ENCODE measurements at regions not wholly inside any gene's neighbourhood (a gene's known extent, or its start where the extent isn't known, plus 50 kb on each side); places are given as distances from the start of the nearest gene placed in this dataset.

- Histone ChIP-seq H3K4me3 (ENCODE audit: low read length) (no peak overlapping the region), H3K9ac (ENCODE audit: extremely low read depth, low read length, poor library complexity, severe bottlenecking) (no peak overlapping the region), H3K27me3 (ENCODE audit: control insufficient read depth, insufficient read depth, low read length, poor library complexity, severe bottlenecking) (no peaks in the 10 kb centered on the region), H3K27ac (ENCODE audit: low read depth, low read length) (no peak overlapping the region), H3K36me3 (ENCODE audit: control insufficient read depth, insufficient read depth, low read length) (no peaks in the 10 kb centered on the region), H3K4me1 (ENCODE audit: control insufficient read depth, insufficient read depth, low read length) (no peaks in the 10 kb centered on the region), H3K9me3 (ENCODE audit: control insufficient read depth, low read length) (no peaks in the 10 kb centered on the region)
- Mint-ChIP-seq H3K4me1 (no peaks in the 10 kb centered on the region), H3K9me3 (no peaks in the 10 kb centered on the region), H3K27me3 (ENCODE audit: insufficient read depth) (no peaks in the 10 kb centered on the region), H3K4me3 (no peak overlapping the region), H3K27ac (no peak overlapping the region), H3K36me3 (ENCODE audit: low read depth) (no peaks in the 10 kb centered on the region)
- WGBS, 2 experiments (ENCODE audit: insufficient coverage in 1 of 2, insufficient read length in 1 of 2), result 80% methylated on average over 1 of the region's 2 CpGs; no CpG with 5 or more reads in 1 of the 2 experiments
- TF ChIP-seq, protein P1, sequence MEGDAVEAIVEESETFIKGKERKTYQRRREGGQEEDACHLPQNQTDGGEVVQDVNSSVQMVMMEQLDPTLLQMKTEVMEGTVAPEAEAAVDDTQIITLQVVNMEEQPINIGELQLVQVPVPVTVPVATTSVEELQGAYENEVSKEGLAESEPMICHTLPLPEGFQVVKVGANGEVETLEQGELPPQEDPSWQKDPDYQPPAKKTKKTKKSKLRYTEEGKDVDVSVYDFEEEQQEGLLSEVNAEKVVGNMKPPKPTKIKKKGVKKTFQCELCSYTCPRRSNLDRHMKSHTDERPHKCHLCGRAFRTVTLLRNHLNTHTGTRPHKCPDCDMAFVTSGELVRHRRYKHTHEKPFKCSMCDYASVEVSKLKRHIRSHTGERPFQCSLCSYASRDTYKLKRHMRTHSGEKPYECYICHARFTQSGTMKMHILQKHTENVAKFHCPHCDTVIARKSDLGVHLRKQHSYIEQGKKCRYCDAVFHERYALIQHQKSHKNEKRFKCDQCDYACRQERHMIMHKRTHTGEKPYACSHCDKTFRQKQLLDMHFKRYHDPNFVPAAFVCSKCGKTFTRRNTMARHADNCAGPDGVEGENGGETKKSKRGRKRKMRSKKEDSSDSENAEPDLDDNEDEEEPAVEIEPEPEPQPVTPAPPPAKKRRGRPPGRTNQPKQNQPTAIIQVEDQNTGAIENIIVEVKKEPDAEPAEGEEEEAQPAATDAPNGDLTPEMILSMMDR (conservative IDR thresholded peaks at IDR 0.05), result no peak
- no peak for DNase-seq
These were observed 132.7 kb upstream of the MDFIC start for GRCh38 chr7:114789161-114789560.

DNA sequence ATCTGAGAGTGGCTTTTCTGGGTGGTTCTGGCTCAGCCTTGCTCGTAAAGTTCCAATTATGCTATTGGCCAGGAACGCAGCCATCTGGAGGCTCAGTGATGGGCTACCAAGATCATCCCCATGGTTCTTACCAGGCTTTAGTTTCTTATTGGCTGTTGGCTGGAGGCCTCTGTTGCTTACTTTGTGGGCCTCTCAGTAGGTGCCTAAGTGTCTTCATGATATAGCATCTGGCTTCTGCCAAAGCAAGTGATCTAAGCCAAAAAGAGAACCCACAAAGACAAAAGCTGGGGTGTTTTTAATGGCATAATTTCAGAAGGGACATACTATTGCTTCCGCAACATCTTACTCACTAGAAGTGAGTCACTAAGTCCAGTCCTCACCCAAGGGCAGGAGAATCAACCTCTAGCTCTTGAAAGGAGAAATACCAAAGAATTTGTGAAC lies 132.0 kb upstream of the MDFIC start:
- no peaks in the 10 kb centered on the region for H3K9me3 Mint-ChIP-seq
- no peak overlapping the region for H3K27ac ChIP-seq (ENCODE audit: low read depth, low read length)
- no peaks in the 10 kb centered on the region for H3K4me1 Mint-ChIP-seq
- H3K4me3 Mint-ChIP-seq, result no peak overlapping the region
- H3K4me3 ChIP-seq (ENCODE audit: low read length), result no peak overlapping the region
- no peaks in the 10 kb centered on the region for H3K27me3 ChIP-seq (ENCODE audit: control insufficient read depth, insufficient read depth, low read length, poor library complexity, severe bottlenecking)
- no peak for DNase-seq
- no peaks in the 10 kb centered on the region for H3K36me3 Mint-ChIP-seq (ENCODE audit: low read depth)
- no peaks in the 10 kb centered on the region for H3K36me3 ChIP-seq (ENCODE audit: control insufficient read depth, insufficient read depth, low read length)
- H3K27me3 Mint-ChIP-seq (ENCODE audit: insufficient read depth), result no peaks in the 10 kb centered on the region
- no peaks in the 10 kb centered on the region for H3K9me3 ChIP-seq (ENCODE audit: control insufficient read depth, low read length)
- H3K4me1 ChIP-seq (ENCODE audit: control insufficient read depth, insufficient read depth, low read length), result no peaks in the 10 kb centered on the region
- TF ChIP-seq, protein P1 (conservative IDR thresholded peaks at IDR 0.05), result no peak
- no peak overlapping the region for H3K9ac ChIP-seq (ENCODE audit: extremely low read depth, low read length, poor library complexity, severe bottlenecking)
- H3K27ac Mint-ChIP-seq, result no peak overlapping the region
- WGBS, 2 experiments (ENCODE audit: insufficient coverage in 1 of 2, insufficient read length in 1 of 2), result 63 to 67% methylated on average over 3 of the region's 3 CpGs

DNA sequence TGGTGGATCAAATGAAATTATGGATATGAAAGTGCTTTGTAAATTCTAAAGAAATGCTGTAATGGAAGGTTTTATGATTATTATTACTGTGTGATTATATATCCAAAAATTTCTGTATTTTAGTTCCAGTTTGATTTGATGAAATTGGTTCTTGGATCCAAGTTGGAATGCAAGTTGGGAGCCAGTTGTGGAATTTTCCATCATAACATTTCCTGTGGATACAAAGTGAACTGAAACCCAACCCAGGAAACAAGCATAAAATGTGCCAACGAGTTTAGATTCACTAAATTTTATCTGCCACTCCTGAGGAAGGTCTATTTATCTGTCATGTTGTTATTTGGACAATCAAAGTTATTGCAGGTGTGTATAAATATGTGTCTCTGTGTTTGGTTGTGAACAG lies 131.4 kb upstream of the MDFIC start:
- no peak for DNase-seq
- no peaks in the 10 kb centered on the region for H3K9me3 Mint-ChIP-seq
- H3K27me3 Mint-ChIP-seq (ENCODE audit: insufficient read depth), result no peaks in the 10 kb centered on the region
- Histone ChIP-seq H3K4me3 (ENCODE audit: low read length) (no peak overlapping the region), H3K4me1 (ENCODE audit: control insufficient read depth, insufficient read depth, low read length) (no peaks in the 10 kb centered on the region), H3K27ac (ENCODE audit: low read depth, low read length) (no peak overlapping the region), H3K27me3 (ENCODE audit: control insufficient read depth, insufficient read depth, low read length, poor library complexity, severe bottlenecking) (no peaks in the 10 kb centered on the region), H3K9me3 (ENCODE audit: control insufficient read depth, low read length) (no peaks in the 10 kb centered on the region), H3K36me3 (ENCODE audit: control insufficient read depth, insufficient read depth, low read length) (no peaks in the 10 kb centered on the region), H3K9ac (ENCODE audit: extremely low read depth, low read length, poor library complexity, severe bottlenecking) (no peak overlapping the region)
- H3K4me3 Mint-ChIP-seq, result no peak overlapping the region
- TF ChIP-seq, protein P1 (conservative IDR thresholded peaks at IDR 0.05), result no peak
- H3K36me3 Mint-ChIP-seq (ENCODE audit: low read depth), result no peaks in the 10 kb centered on the region
- H3K4me1 Mint-ChIP-seq, result no peaks in the 10 kb centered on the region
- WGBS, 2 experiments (ENCODE audit: insufficient coverage in 1 of 2, insufficient read length in 1 of 2), result 86 to 96% methylated on average over 1 of the region's 1 CpG
- no peak overlapping the region for H3K27ac Mint-ChIP-seq
